ENCODE measurements at regions not wholly inside any gene's neighbourhood (a gene's known extent, or its start where the extent isn't known, plus 50 kb on each side); places are given as distances from the start of the nearest gene placed in this dataset.

- no peaks in the 10 kb centered on the region for H3K36me3 ChIP-seq
- peaks cover 4% of the 10 kb centered on the region for H3K9me3 ChIP-seq (ENCODE audit: severe bottlenecking)
- H3K27me3 ChIP-seq (ENCODE audit: insufficient read depth, low read depth, severe bottlenecking): no peaks in the 10 kb centered on the region
- DNase-seq: no peak
- no peak overlapping the region for H3K4me3 ChIP-seq (ENCODE audit: low read depth, low read length)
- H3K27ac ChIP-seq: no peak overlapping the region
- TF ChIP-seq CTCF (IDR thresholded peaks at IDR 0.05; ENCODE audit: low read depth, low read length): no peak
Observed at GRCh38 chr7:68203251-68203650, 1206.6 kb downstream of the TYW1 start.

GRCh38 chr7:68205826-68206225 is 1209.2 kb downstream of the TYW1 start:
- no peak for TF ChIP-seq CTCF (IDR thresholded peaks at IDR 0.05; ENCODE audit: low read depth, low read length)
- Histone ChIP-seq H3K27ac (no peak overlapping the region), H3K27me3 (ENCODE audit: insufficient read depth, low read depth, severe bottlenecking) (no peaks in the 10 kb centered on the region), H3K36me3 (no peaks in the 10 kb centered on the region), H3K4me3 (ENCODE audit: low read depth, low read length) (no peak overlapping the region), H3K9me3 (ENCODE audit: severe bottlenecking) (peaks cover 4% of the 10 kb centered on the region)
- DNase-seq: no peak

GRCh38 chr7:68206946-68207485 is 1210.4 kb downstream of the TYW1 start:
- Histone ChIP-seq H3K4me3 (ENCODE audit: low read depth, low read length) (no peak overlapping the region), H3K27ac (no peak overlapping the region), H3K36me3 (no peaks in the 10 kb centered on the region), H3K9me3 (ENCODE audit: severe bottlenecking) (peaks cover 4% of the 10 kb centered on the region), H3K27me3 (ENCODE audit: insufficient read depth, low read depth, severe bottlenecking) (no peaks in the 10 kb centered on the region)
- DNase-seq: no peak
- no peak for TF ChIP-seq CTCF (IDR thresholded peaks at IDR 0.05; ENCODE audit: low read depth, low read length)

- Histone ChIP-seq H3K36me3 (no peaks in the 10 kb centered on the region), H3K27me3 (ENCODE audit: insufficient read depth, low read depth, severe bottlenecking) (no peaks in the 10 kb centered on the region), H3K4me3 (ENCODE audit: low read depth, low read length) (no peak overlapping the region), H3K27ac (no peak overlapping the region), H3K9me3 (ENCODE audit: severe bottlenecking) (peaks cover 4% of the 10 kb centered on the region)
- DNase-seq: no peak
- no peak for TF ChIP-seq CTCF (IDR thresholded peaks at IDR 0.05; ENCODE audit: low read depth, low read length)
Observed at GRCh38 chr7:68207676-68208075, 1211.0 kb downstream of the TYW1 start.

- H3K36me3 ChIP-seq: no peaks in the 10 kb centered on the region
- peaks cover 4% of the 10 kb centered on the region for H3K9me3 ChIP-seq (ENCODE audit: severe bottlenecking)
- DNase-seq: no peak
- TF ChIP-seq CTCF (IDR thresholded peaks at IDR 0.05; ENCODE audit: low read depth, low read length): no peak
- H3K27me3 ChIP-seq (ENCODE audit: insufficient read depth, low read depth, severe bottlenecking): no peaks in the 10 kb centered on the region
- no peak overlapping the region for H3K4me3 ChIP-seq (ENCODE audit: low read depth, low read length)
- no peak overlapping the region for H3K27ac ChIP-seq
Observed at GRCh38 chr7:68209486-68209885, 1212.9 kb downstream of the TYW1 start.

- Histone ChIP-seq H3K36me3 (no peaks in the 10 kb centered on the region), H3K27ac (no peak overlapping the region), H3K4me3 (ENCODE audit: low read depth, low read length) (no peak overlapping the region), H3K9me3 (ENCODE audit: severe bottlenecking) (no peaks in the 10 kb centered on the region), H3K27me3 (ENCODE audit: insufficient read depth, low read depth, severe bottlenecking) (no peaks in the 10 kb centered on the region)
- no peak for DNase-seq
- no peak for TF ChIP-seq CTCF (IDR thresholded peaks at IDR 0.05; ENCODE audit: low read depth, low read length)
Observed at GRCh38 chr7:68213838-68214237, 1217.2 kb downstream of the TYW1 start.
